ENCODE measurements at regions not wholly inside any gene's neighbourhood (a gene's known extent, or its start where the extent isn't known, plus 50 kb on each side); places are given as distances from the start of the nearest gene placed in this dataset.

GRCh38 chr10:78626471-78626870 is 442.3 kb upstream of the ZMIZ1 start:
- Histone ChIP-seq H3K4me2 (ENCODE audit: low read length) (no peak overlapping the region), H2AFZ (ENCODE audit: low read depth, low read length, poor library complexity, severe bottlenecking) (no peak overlapping the region), H3K4me3 (replicated peaks in 1 of 2; ENCODE audit: low read depth in 1 of 2, low read length in 2 of 2) (no peak overlapping the region), H3K4me1 (ENCODE audit: control insufficient read depth in 1 of 2, insufficient read depth in 2 of 2, low read length in 2 of 2) (peaks cover 6 to 15% of the 10 kb centered on the region in 2 experiments; a peak in 2 of 4 replicates), H3K9me3 (ENCODE audit: control insufficient read depth in 1 of 2, insufficient read depth in 1 of 2, low read depth in 1 of 2, low read length in 2 of 2) (no peaks in the 10 kb centered on the region), H3K9me2 (ENCODE audit: insufficient read depth) (no peaks in the 10 kb centered on the region), H4K20me1 (ENCODE audit: insufficient read depth) (no peaks in the 10 kb centered on the region), H3K9ac (ENCODE audit: low read length) (no peak overlapping the region), H3K27me3 (ENCODE audit: insufficient read depth, low read length) (no peaks in the 10 kb centered on the region), H3K79me2 (ENCODE audit: insufficient read depth, low read length) (no peaks in the 10 kb centered on the region), H3K36me3 (ENCODE audit: control insufficient read depth in 1 of 2, insufficient read depth in 2 of 2, low read length in 2 of 2) (no peaks in the 10 kb centered on the region), H3K27ac (ENCODE audit: low read depth, low read length) (no peak overlapping the region)
- TF ChIP-seq EZH2 (IDR thresholded peaks at IDR 0.05) (no peak), CEBPB (IDR thresholded peaks at IDR 0.05; ENCODE audit: low read depth) (no peak), ZBTB33 (IDR thresholded peaks at IDR 0.05; ENCODE audit: extremely low read depth, insufficient replicate concordance, low read length) (no peak), ELF1 (IDR thresholded peaks at IDR 0.05; ENCODE audit: borderline replicate concordance, low read depth) (no peak), CBX3 (IDR thresholded peaks at IDR 0.05; ENCODE audit: low read depth) (no peak), JUND (IDR thresholded peaks at IDR 0.05) (no peak)
- ChIA-PET CTCF (no interaction called here), RAD21 (ENCODE audit: low non-redundant PET in 1 of 2, low total read pairs in 2 of 2, uncharacterized antibody in 2 of 2, unreplicated experiment in 2 of 2) (no interaction called here), POLR2A (no interaction called here)
- ATAC-seq (no peak), DNase-seq (ENCODE audit: low read depth, low spot score) (no peak)
- no TSS peak for BruUV-seq (replicated peaks)
- intact Hi-C loops (cut with micrococcal nuclease), result no loop called here

DNA sequence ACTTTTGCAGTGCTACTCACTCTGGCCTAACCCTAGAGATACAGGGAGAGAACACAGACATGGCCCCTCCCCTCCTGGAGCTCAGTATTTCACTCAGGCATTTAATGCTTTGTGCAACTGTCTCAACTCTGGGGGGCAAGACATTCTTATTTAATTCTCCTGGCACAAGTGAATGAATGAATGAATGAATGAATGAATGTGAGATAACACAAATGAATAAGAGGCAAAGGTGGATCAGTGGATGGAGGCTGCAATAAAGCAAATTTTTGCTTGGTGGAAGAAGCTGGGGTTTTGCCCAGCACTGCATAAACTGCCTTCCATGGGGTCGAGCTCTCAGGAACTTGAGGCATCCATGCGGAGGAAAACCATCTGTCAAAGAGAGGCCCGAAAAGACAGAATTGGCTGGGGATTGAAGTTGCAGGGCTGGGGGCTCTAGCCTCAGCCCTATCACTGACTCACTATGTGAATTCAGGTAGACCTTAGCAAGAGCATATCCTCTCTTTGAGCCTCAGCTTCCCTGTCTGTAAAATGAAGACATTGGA is 441.4 kb upstream of the ZMIZ1 start:
- intact Hi-C loops (cut with micrococcal nuclease), result no loop called here
- CTCF ChIA-PET, result no interaction called here
- ATAC-seq, result no peak

More for the DNA sequence above, 441.4 kb upstream of the ZMIZ1 start:
- TF ChIP-seq TCF7L2 (IDR thresholded peaks at IDR 0.05; ENCODE audit: borderline replicate concordance, extremely low read depth, insufficient read depth, insufficient read length), result no peak
- H3K36me3 ChIP-seq (ENCODE audit: control insufficient read depth in 1 of 2, insufficient read depth in 2 of 2, low read length in 2 of 2), result no peaks in the 10 kb centered on the region
- no TSS peak for BruUV-seq (replicated peaks)
- H3K9me2 ChIP-seq (ENCODE audit: insufficient read depth), result no peaks in the 10 kb centered on the region
- H3K9me3 ChIP-seq (ENCODE audit: control insufficient read depth in 1 of 2, insufficient read depth in 1 of 2, low read depth in 1 of 2, low read length in 2 of 2), result no peaks in the 10 kb centered on the region
- RAD21 ChIA-PET (ENCODE audit: low non-redundant PET in 1 of 2, low total read pairs in 2 of 2, uncharacterized antibody in 2 of 2, unreplicated experiment in 2 of 2), result no interaction called here
- H2AFZ ChIP-seq (ENCODE audit: low read depth, low read length, poor library complexity, severe bottlenecking), result no peak overlapping the region
- no peak for DNase-seq (ENCODE audit: low read depth, low spot score)
- H3K9ac ChIP-seq (ENCODE audit: low read length), result no peak overlapping the region
- H3K4me2 ChIP-seq (ENCODE audit: low read length), result no peak overlapping the region
- no peaks in the 10 kb centered on the region for H3K79me2 ChIP-seq (ENCODE audit: insufficient read depth, low read length)
- H3K4me1 ChIP-seq (ENCODE audit: control insufficient read depth in 1 of 2, insufficient read depth in 2 of 2, low read length in 2 of 2), result peaks cover 6 to 15% of the 10 kb centered on the region in 2 experiments; a peak in 2 of 4 replicates
- H3K27ac ChIP-seq (ENCODE audit: low read depth, low read length), result no peak overlapping the region
- no peak overlapping the region for H3K4me3 ChIP-seq (replicated peaks in 1 of 2; ENCODE audit: low read depth in 1 of 2, low read length in 2 of 2)
- no peaks in the 10 kb centered on the region for H3K27me3 ChIP-seq (ENCODE audit: insufficient read depth, low read length)
- POLR2A ChIA-PET, result no interaction called here
- H4K20me1 ChIP-seq (ENCODE audit: insufficient read depth), result no peaks in the 10 kb centered on the region

All from HCT116 (cell line).